Progenitor cell of endocrine pancreas (in vitro differentiated cells): ENCODE measurements at regions not wholly inside any gene's neighbourhood (a gene's known extent, or its start where the extent isn't known, plus 50 kb on each side); places are given as distances from the start of the nearest gene placed in this dataset.

Experiments used
- DNase-seq: peaks from one replicate; pipeline ENCODE4 v3.0.0; 2021; ENCODE audit warnings: low spot score; ENCODE audit not compliant: unreplicated experiment
- H3K27ac Mint-ChIP-seq: 2 replicates; pipeline ENCODE4 v1.8.0; 2021; ENCODE audit warnings: mild to moderate bottlenecking, moderate library complexity, mixed read lengths
- H3K27me3 Mint-ChIP-seq: 2 replicates; pipeline ENCODE4 v1.8.0; 2021; ENCODE audit warnings: mixed read lengths
- H3K36me3 Mint-ChIP-seq: 2 replicates; pipeline ENCODE4 v1.8.0; 2022; ENCODE audit warnings: mixed read lengths; ENCODE audit not compliant: insufficient read depth
- H3K4me1 Mint-ChIP-seq: 2 replicates; pipeline ENCODE4 v1.8.0; 2021; ENCODE audit warnings: low read depth, mixed read lengths
- H3K4me3 Mint-ChIP-seq: 2 replicates; pipeline ENCODE4 v1.8.0; 2021; ENCODE audit warnings: low read depth, mild to moderate bottlenecking, moderate library complexity, mixed read lengths
- H3K9me3 Mint-ChIP-seq: 2 replicates; pipeline ENCODE4 v1.8.0; 2021; ENCODE audit warnings: low read depth, mixed read lengths
- CTCF ChIP-seq: fragments of 200-600 bp; sonication (generic); IDR thresholded peaks from one replicate; pipeline ENCODE4 v1.5.0; 2021; ENCODE audit warnings: antibody characterized with exemption, mild to moderate bottlenecking; ENCODE audit not compliant: unreplicated experiment

DNA sequence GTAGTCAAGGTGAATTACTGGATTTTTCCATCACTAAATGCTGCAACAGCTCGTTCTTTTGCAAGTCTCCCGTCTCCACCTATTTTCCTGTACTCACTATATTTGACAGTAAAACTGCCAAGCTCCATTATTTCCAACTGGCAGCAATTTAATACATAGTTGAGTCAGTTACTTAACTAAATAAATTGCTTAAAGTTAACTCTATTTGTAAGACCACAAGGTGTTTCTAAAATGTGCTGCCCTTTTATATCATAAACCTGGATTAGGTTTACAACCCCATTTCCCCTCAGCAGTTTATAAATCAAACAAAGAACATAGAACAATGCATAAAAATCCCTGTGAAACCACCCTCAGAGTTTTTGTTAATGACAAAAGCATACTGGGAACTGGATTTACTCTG, 211.4 kb upstream of the DPH6 start:
- Mint-ChIP-seq H3K4me1 (peaks cover 42% of the 10 kb centered on the region), H3K9me3 (no peaks in the 10 kb centered on the region), H3K36me3 (no peaks in the 10 kb centered on the region), H3K27ac (no peak overlapping the region), H3K4me3 (no peak overlapping the region), H3K27me3 (no peaks in the 10 kb centered on the region)
- no peak for DNase-seq
- no peak for TF ChIP-seq CTCF

DNA sequence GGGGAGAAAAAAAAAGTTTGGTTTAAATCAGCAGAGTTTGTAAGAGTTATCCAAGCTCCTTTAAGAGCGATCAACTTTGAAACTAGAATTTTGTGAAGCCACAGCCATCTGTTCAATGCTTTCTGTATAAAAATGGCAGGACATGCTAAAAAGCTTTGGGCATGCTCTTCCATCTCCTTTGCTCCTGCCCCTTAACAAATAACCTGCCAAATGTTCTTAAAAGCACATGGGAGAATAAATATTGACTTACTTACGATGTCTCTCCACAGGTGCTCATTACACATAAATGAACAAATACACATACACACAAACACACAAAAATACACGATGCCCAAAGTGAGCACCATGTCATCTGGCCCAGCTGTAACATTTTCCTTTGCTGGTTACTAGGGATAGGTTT, 211.8 kb upstream of the DPH6 start:
- peaks cover 41% of the 10 kb centered on the region for H3K4me1 Mint-ChIP-seq

GRCh38 chr15:35764661-35765519, 218.9 kb upstream of the DPH6 start:
- Mint-ChIP-seq H3K4me3 (no peak overlapping the region), H3K27ac (no peak overlapping the region), H3K9me3 (no peaks in the 10 kb centered on the region), H3K4me1 (peaks cover 18% of the 10 kb centered on the region), H3K27me3 (no peaks in the 10 kb centered on the region), H3K36me3 (no peaks in the 10 kb centered on the region)
- no peak for TF ChIP-seq CTCF
- no peak for DNase-seq

More for the DNA sequence above, 211.8 kb upstream of the DPH6 start:
- no peak for TF ChIP-seq CTCF
- DNase-seq = no peak
- peak overlapping the region; percentile 30 for H3K27ac Mint-ChIP-seq
- H3K27me3 Mint-ChIP-seq = no peaks in the 10 kb centered on the region
- H3K36me3 Mint-ChIP-seq = no peaks in the 10 kb centered on the region
- H3K4me3 Mint-ChIP-seq = no peak overlapping the region
- no peaks in the 10 kb centered on the region for H3K9me3 Mint-ChIP-seq

- no peak for TF ChIP-seq CTCF
- Mint-ChIP-seq H3K4me1 (peaks cover 17% of the 10 kb centered on the region), H3K4me3 (no peak overlapping the region), H3K36me3 (no peaks in the 10 kb centered on the region), H3K27ac (no peak overlapping the region), H3K9me3 (no peaks in the 10 kb centered on the region), H3K27me3 (no peaks in the 10 kb centered on the region)
- no peak for DNase-seq
Observed at GRCh38 chr15:35768949-35769348, 223.0 kb upstream of the DPH6 start.

- no peaks in the 10 kb centered on the region for H3K9me3 Mint-ChIP-seq
- no peak for TF ChIP-seq CTCF
- no peaks in the 10 kb centered on the region for H3K27me3 Mint-ChIP-seq
- H3K36me3 Mint-ChIP-seq = no peaks in the 10 kb centered on the region
- DNase-seq = no peak
- no peak overlapping the region for H3K27ac Mint-ChIP-seq
- H3K4me1 Mint-ChIP-seq = peaks cover 17% of the 10 kb centered on the region
- H3K4me3 Mint-ChIP-seq = no peak overlapping the region
Observed at GRCh38 chr15:35769656-35770055, 223.7 kb upstream of the DPH6 start.
